ENCODE measurements at regions not wholly inside any gene's neighbourhood (a gene's known extent, or its start where the extent isn't known, plus 50 kb on each side); places are given as distances from the start of the nearest gene placed in this dataset.

GRCh38 chr6:90807791-90808701, 221.2 kb upstream of the MAP3K7 start:
- TF ChIP-seq SMC3 (conservative IDR thresholded peaks at IDR 0.05; ENCODE audit: poor library complexity), result no peak
- TF ChIP-seq CTCF (IDR thresholded peaks at IDR 0.05; ENCODE audit: poor library complexity, severe bottlenecking), result no peak
- TF ChIP-seq EZH2 (IDR thresholded peaks at IDR 0.05; ENCODE audit: borderline replicate concordance, insufficient read depth, low read length, poor library complexity, severe bottlenecking), result no peak
- no peak for TF ChIP-seq RAD21 (conservative IDR thresholded peaks at IDR 0.05)
